Endothelial cell (in vitro differentiated cells): ENCODE measurements at regions not wholly inside any gene's neighbourhood (a gene's known extent, or its start where the extent isn't known, plus 50 kb on each side); places are given as distances from the start of the nearest gene placed in this dataset.

Experiments used
- DNase-seq: peaks from one replicate; pipeline ENCODE4 v3.0.0; 2021; ENCODE audit warnings: low spot score
- H3K27ac Mint-ChIP-seq: one replicate; pipeline ENCODE4 v1.8.0; 2021; ENCODE audit warnings: mixed read lengths, inconsistent platforms; ENCODE audit not compliant: unreplicated experiment
- H3K27me3 Mint-ChIP-seq: one replicate; pipeline ENCODE4 v1.8.0; 2021; ENCODE audit warnings: mild to moderate bottlenecking, moderate library complexity, mixed read lengths, inconsistent platforms; ENCODE audit not compliant: unreplicated experiment
- H3K36me3 Mint-ChIP-seq: one replicate; pipeline ENCODE4 v1.8.0; 2021; ENCODE audit warnings: mild to moderate bottlenecking, low read depth, mixed read lengths, inconsistent platforms; ENCODE audit not compliant: unreplicated experiment
- H3K4me1 Mint-ChIP-seq: one replicate; pipeline ENCODE4 v1.8.0; 2021; ENCODE audit warnings: mild to moderate bottlenecking, mixed read lengths, inconsistent platforms; ENCODE audit not compliant: unreplicated experiment
- H3K4me3 Mint-ChIP-seq: one replicate; pipeline ENCODE4 v1.8.0; 2021; ENCODE audit warnings: mild to moderate bottlenecking, mixed read lengths, inconsistent platforms; ENCODE audit not compliant: unreplicated experiment
- H3K9me3 Mint-ChIP-seq: one replicate; pipeline ENCODE4 v1.8.0; 2021; ENCODE audit warnings: mixed read lengths, inconsistent platforms; ENCODE audit not compliant: unreplicated experiment
- TF ChIP-seq, protein P1 (sequence below): fragments of 200-600 bp; sonication (generic); IDR thresholded peaks from one replicate; pipeline ENCODE4 v1.5.0; 2021; ENCODE audit warnings: antibody characterized with exemption; ENCODE audit not compliant: unreplicated experiment

GRCh38 chr16:51763072-51763661 lies 612.1 kb upstream of the SALL1 start:
- Mint-ChIP-seq H3K27ac (no peak overlapping the region), H3K4me1 (peaks cover 14% of the 10 kb centered on the region), H3K9me3 (no peaks in the 10 kb centered on the region), H3K27me3 (no peaks in the 10 kb centered on the region), H3K4me3 (no peak overlapping the region), H3K36me3 (no peaks in the 10 kb centered on the region)
- TF ChIP-seq, protein P1, sequence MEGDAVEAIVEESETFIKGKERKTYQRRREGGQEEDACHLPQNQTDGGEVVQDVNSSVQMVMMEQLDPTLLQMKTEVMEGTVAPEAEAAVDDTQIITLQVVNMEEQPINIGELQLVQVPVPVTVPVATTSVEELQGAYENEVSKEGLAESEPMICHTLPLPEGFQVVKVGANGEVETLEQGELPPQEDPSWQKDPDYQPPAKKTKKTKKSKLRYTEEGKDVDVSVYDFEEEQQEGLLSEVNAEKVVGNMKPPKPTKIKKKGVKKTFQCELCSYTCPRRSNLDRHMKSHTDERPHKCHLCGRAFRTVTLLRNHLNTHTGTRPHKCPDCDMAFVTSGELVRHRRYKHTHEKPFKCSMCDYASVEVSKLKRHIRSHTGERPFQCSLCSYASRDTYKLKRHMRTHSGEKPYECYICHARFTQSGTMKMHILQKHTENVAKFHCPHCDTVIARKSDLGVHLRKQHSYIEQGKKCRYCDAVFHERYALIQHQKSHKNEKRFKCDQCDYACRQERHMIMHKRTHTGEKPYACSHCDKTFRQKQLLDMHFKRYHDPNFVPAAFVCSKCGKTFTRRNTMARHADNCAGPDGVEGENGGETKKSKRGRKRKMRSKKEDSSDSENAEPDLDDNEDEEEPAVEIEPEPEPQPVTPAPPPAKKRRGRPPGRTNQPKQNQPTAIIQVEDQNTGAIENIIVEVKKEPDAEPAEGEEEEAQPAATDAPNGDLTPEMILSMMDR = no peak
- DNase-seq = no peak

DNA sequence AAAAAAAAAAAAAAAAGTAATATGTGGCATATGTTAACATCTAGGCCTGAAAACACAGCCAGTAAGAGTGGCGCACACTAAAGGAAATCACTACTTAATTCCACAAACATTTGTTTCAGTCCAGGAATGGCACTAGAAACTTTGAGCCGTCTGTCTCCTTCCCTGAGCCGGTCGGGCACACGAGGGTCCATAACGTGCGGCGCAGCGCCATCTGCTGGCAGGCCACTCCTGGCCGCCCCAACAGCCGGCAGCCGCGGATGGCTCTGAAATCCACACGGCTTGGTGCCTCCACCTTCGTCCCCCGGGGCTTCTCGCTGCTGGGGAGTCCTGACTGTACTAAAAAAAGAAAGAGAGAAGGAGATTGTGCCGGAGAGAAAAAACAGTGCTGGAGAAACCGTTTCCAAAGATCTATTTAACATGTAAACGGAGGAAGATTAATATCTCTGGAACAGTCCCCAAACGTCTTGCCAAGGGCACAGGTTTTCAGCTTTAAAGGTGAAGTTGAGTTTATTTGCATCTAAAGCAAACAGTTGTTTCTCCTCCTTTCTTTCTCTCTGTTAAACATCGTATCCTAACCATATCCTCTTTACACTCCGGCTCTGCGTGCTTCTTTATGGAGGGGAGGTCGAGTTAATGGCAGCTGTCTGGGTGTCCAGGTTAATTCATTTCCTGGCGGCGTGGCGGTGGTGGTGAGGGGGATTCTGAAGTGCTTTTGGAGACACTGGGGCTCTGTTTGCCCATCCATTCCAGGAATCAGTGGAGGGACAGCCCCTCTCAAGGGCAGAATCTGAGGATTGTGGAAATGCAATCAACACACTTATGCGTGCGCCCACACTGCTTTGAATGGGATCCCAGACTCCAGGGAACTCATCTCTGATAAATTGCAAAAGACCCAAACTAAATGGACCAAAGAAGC lies 611.3 kb upstream of the SALL1 start:
- TF ChIP-seq, protein P1 = peak; percentile 94

DNA sequence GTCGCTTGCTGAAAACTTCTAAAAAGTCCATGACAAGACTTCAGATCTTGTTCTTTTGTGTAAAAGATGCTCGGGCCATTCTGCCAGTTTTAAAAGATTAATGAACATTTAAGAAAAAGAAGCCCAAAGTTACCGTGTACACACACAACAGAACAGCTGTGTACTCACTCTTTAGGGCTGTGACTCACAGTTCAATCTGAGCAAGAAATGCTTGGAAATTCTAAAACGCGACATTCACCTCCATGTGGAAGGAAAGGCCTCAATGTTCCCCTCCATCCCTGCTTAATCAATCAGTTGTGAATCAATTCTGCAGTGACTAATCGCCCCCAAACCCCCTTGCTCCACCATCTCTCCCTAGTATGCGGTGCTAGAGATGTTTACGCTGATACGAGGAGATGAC lies 609.9 kb upstream of the SALL1 start:
- H3K4me1 Mint-ChIP-seq = peaks cover 14% of the 10 kb centered on the region
- H3K27ac Mint-ChIP-seq = no peak overlapping the region
- H3K9me3 Mint-ChIP-seq = no peaks in the 10 kb centered on the region
- TF ChIP-seq, protein P1 = no peak
- no peak for DNase-seq
- no peaks in the 10 kb centered on the region for H3K27me3 Mint-ChIP-seq
- H3K4me3 Mint-ChIP-seq = no peak overlapping the region
- no peaks in the 10 kb centered on the region for H3K36me3 Mint-ChIP-seq

More for the DNA sequence above, 611.3 kb upstream of the SALL1 start:
- H3K4me1 Mint-ChIP-seq = peaks cover 14% of the 10 kb centered on the region
- DNase-seq = peak; percentile 89
- H3K4me3 Mint-ChIP-seq = no peak overlapping the region
- H3K9me3 Mint-ChIP-seq = no peaks in the 10 kb centered on the region
- no peaks in the 10 kb centered on the region for H3K36me3 Mint-ChIP-seq
- no peaks in the 10 kb centered on the region for H3K27me3 Mint-ChIP-seq
- peak overlapping the region; percentile 25 for H3K27ac Mint-ChIP-seq

- Mint-ChIP-seq H3K27ac (no peak overlapping the region), H3K9me3 (no peaks in the 10 kb centered on the region), H3K4me3 (no peak overlapping the region), H3K36me3 (no peaks in the 10 kb centered on the region), H3K4me1 (peaks cover 14% of the 10 kb centered on the region), H3K27me3 (no peaks in the 10 kb centered on the region)
- TF ChIP-seq, protein P1 = no peak
- no peak for DNase-seq
These were observed 608.9 kb upstream of the SALL1 start for GRCh38 chr16:51759999-51760398.

DNA sequence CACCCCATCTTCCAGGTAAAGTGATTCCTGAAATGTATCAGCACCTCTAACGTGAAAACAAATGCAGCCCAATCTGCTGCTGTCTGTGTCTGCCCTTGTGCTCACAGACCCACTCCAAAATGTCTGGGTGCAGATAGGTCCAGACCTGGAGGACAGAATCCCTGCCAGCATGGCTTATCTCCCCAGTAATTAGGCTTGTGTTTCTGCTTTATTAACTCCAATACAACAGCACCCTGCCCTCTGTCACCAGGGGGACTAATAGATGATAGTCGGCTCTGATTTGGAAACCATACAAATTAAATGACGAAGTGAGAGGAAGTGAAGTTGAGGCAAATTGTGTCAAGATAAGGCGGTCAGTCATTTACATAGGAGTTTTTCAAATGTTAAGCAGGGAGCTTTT lies 608.3 kb upstream of the SALL1 start:
- Mint-ChIP-seq H3K27me3 (no peaks in the 10 kb centered on the region), H3K36me3 (no peaks in the 10 kb centered on the region), H3K27ac (no peak overlapping the region), H3K9me3 (no peaks in the 10 kb centered on the region), H3K4me1 (peaks cover 18% of the 10 kb centered on the region), H3K4me3 (no peak overlapping the region)
- no peak for DNase-seq
- TF ChIP-seq, protein P1 = no peak
